ENCODE measurements at regions not wholly inside any gene's neighbourhood (a gene's known extent, or its start where the extent isn't known, plus 50 kb on each side); places are given as distances from the start of the nearest gene placed in this dataset.

GRCh38 chr12:72082986-72083820 is 144.6 kb downstream of the TPH2 start:
- DNase-seq, result peak in 1 of 3 experiments; percentile 24

GRCh38 chr12:72084061-72084460 is 145.4 kb downstream of the TPH2 start:
- no peak for DNase-seq

- no peak for DNase-seq
Measured at GRCh38 chr12:72084880-72085279, 146.2 kb downstream of the TPH2 start.

GRCh38 chr12:72089678-72090077 is 151.0 kb downstream of the TPH2 start:
- DNase-seq, result peak; percentile 59 to 97 (median 70)

- DNase-seq, result no peak
Measured at GRCh38 chr12:72093424-72093823, 154.8 kb downstream of the TPH2 start.

GRCh38 chr12:72093930-72094329 is 155.3 kb downstream of the TPH2 start:
- no peak for DNase-seq

- no peak for DNase-seq
Measured at GRCh38 chr12:72094490-72094889, 155.8 kb downstream of the TPH2 start.

GRCh38 chr12:72095025-72095424 is 156.4 kb downstream of the TPH2 start:
- DNase-seq, result no peak

- no peak for DNase-seq
Measured at GRCh38 chr12:72098622-72099021, 160.0 kb downstream of the TPH2 start.

GRCh38 chr12:72100854-72101253 is 162.2 kb downstream of the TPH2 start:
- DNase-seq, result peak in 1 of 3 experiments; percentile 20

- peak in 1 of 3 experiments; percentile 37 for DNase-seq
Measured at GRCh38 chr12:72102150-72102549, 163.5 kb downstream of the TPH2 start.

- DNase-seq, result peak in 1 of 3 experiments; percentile 22
Measured at GRCh38 chr12:72105849-72106248, 166.3 kb upstream of the TRHDE start.

- DNase-seq, result no peak
Measured at GRCh38 chr12:72110937-72111650, 161.1 kb upstream of the TRHDE start.

GRCh38 chr12:72111706-72112105 is 160.5 kb upstream of the TRHDE start:
- no peak for DNase-seq

GRCh38 chr12:72133497-72134055 is 138.6 kb upstream of the TRHDE start:
- peak in 2 of 3 experiments; percentile 11 to 23 for DNase-seq

- DNase-seq, result no peak
Measured at GRCh38 chr12:72134246-72135020, 137.7 kb upstream of the TRHDE start.

- DNase-seq, result no peak
Measured at GRCh38 chr12:72135021-72135301, 137.2 kb upstream of the TRHDE start.

- DNase-seq, result no peak
Measured at GRCh38 chr12:72136792-72137191, 135.4 kb upstream of the TRHDE start.

- no peak for DNase-seq
Measured at GRCh38 chr12:72139411-72139810, 132.8 kb upstream of the TRHDE start.

- DNase-seq, result peak in 1 of 3 experiments; percentile 24
Measured at GRCh38 chr12:72141381-72141780, 130.8 kb upstream of the TRHDE start.

- DNase-seq, result no peak
Measured at GRCh38 chr12:72144553-72144952, 127.6 kb upstream of the TRHDE start.

- no peak for DNase-seq
Measured at GRCh38 chr12:72146495-72146894, 125.7 kb upstream of the TRHDE start.

- DNase-seq, result peak; percentile 24 to 67 (median 31)
Measured at GRCh38 chr12:72148709-72149108, 123.5 kb upstream of the TRHDE start.
